Parathyroid adenoma (tissue), 2 donors: ENCODE measurements at regions not wholly inside any gene's neighbourhood (a gene's known extent, or its start where the extent isn't known, plus 50 kb on each side); places are given as distances from the start of the nearest gene placed in this dataset.
"Not testable (repeated sequence)": the region's sequence is repeated elsewhere in the genome, so short reads cannot be mapped to it uniquely, and the experiment has no call there.

ENCODE experiments used
- H2AFZ ChIP-seq: fragments of 300-600 bp; sonication (generic); one replicate; pipeline ENCODE4 v1.7.0; 2017; ENCODE audit warnings: antibody characterized with exemption, mild to moderate bottlenecking
- H3K27ac ChIP-seq: fragments of 300-600 bp; sonication (generic); one replicate; pipeline ENCODE4 v1.7.0; 2017
- H3K27me3 ChIP-seq: fragments of 300-600 bp; sonication (generic); one replicate; pipeline ENCODE4 v1.7.0; 2017; ENCODE audit warnings: low read length; ENCODE audit not compliant: control insufficient read depth, insufficient read depth
- H3K36me3 ChIP-seq: fragments of 300-600 bp; sonication (generic); one replicate; pipeline ENCODE4 v1.7.0; 2017; ENCODE audit warnings: low read length; ENCODE audit not compliant: control insufficient read depth, insufficient read depth
- H3K4me1 ChIP-seq: fragments of 300-600 bp; sonication (generic); one replicate; pipeline ENCODE4 v1.7.0; 2017; ENCODE audit warnings: control low read depth
- H3K4me2 ChIP-seq: fragments of 300-600 bp; sonication (generic); one replicate; pipeline ENCODE4 v1.7.0; 2017; ENCODE audit warnings: low read length
- H3K4me3 ChIP-seq: fragments of 300-600 bp; sonication (generic); one replicate; pipeline ENCODE4 v1.7.0; 2017; ENCODE audit warnings: low read depth, low read length
- H3K79me2 ChIP-seq: fragments of 300-600 bp; sonication (generic); one replicate; pipeline ENCODE4 v1.7.0; 2017; ENCODE audit warnings: control low read depth
- H3K9ac ChIP-seq: fragments of 300-600 bp; sonication (generic); one replicate; pipeline ENCODE4 v1.7.0; 2017; ENCODE audit warnings: mild to moderate bottlenecking
- H3K9me3 ChIP-seq: fragments of 300-600 bp; sonication (generic); one replicate; pipeline ENCODE4 v1.7.0; 2017; ENCODE audit warnings: low read length; ENCODE audit not compliant: control insufficient read depth
- TF ChIP-seq, protein P1 (sequence below): fragments of 300-600 bp; sonication (generic); IDR thresholded peaks from one replicate; pipeline ENCODE4 v1.7.0; 2017; ENCODE audit warnings: antibody characterized with exemption, mild to moderate bottlenecking
- donor health status: primary hyperparathyroidism.

DNA sequence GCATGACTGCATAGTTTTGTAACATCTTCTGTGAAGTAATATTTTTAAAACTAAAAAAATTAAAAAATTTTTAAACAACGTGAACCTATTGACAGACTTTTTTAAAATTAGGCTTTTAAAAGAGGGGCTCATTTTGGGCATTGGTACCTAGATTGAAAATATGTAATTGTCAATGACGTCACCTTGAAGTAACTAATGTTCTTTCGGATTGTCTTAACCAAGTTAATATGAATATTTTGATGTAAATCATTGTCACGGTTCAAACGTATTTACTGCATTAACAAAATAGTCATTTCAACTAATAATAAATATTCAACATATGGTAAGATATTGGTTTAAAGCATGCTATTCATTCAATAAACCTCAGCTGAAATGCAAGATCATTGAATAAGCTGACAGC is 719.8 kb downstream of the ANKRD7 start:
- no peaks in the 10 kb centered on the region for H3K9me3 ChIP-seq
- TF ChIP-seq, protein P1, sequence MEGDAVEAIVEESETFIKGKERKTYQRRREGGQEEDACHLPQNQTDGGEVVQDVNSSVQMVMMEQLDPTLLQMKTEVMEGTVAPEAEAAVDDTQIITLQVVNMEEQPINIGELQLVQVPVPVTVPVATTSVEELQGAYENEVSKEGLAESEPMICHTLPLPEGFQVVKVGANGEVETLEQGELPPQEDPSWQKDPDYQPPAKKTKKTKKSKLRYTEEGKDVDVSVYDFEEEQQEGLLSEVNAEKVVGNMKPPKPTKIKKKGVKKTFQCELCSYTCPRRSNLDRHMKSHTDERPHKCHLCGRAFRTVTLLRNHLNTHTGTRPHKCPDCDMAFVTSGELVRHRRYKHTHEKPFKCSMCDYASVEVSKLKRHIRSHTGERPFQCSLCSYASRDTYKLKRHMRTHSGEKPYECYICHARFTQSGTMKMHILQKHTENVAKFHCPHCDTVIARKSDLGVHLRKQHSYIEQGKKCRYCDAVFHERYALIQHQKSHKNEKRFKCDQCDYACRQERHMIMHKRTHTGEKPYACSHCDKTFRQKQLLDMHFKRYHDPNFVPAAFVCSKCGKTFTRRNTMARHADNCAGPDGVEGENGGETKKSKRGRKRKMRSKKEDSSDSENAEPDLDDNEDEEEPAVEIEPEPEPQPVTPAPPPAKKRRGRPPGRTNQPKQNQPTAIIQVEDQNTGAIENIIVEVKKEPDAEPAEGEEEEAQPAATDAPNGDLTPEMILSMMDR, result no peak
- H3K4me3 ChIP-seq, result no peak overlapping the region
- H3K79me2 ChIP-seq, result no peaks in the 10 kb centered on the region
- H3K4me1 ChIP-seq, result no peaks in the 10 kb centered on the region
- H3K36me3 ChIP-seq, result no peaks in the 10 kb centered on the region
- H3K27me3 ChIP-seq, result no peaks in the 10 kb centered on the region
- H3K9ac ChIP-seq, result no peak overlapping the region
- no peak overlapping the region for H3K4me2 ChIP-seq
- H2AFZ ChIP-seq, result no peak overlapping the region
- no peak overlapping the region for H3K27ac ChIP-seq

GRCh38 chr7:118945911-118946682 is 721.6 kb downstream of the ANKRD7 start:
- Histone ChIP-seq H3K9me3 (no peaks in the 10 kb centered on the region), H3K36me3 (no peaks in the 10 kb centered on the region)
- TF ChIP-seq, protein P1, result no peak

GRCh38 chr7:118948508-118948907 is 724.0 kb downstream of the ANKRD7 start:
- Histone ChIP-seq H3K9ac (no peak overlapping the region), H3K27me3 (no peaks in the 10 kb centered on the region), H3K4me3 (no peak overlapping the region), H3K79me2 (no peaks in the 10 kb centered on the region), H3K27ac (no peak overlapping the region), H3K36me3 (no peaks in the 10 kb centered on the region), H3K9me3 (no peaks in the 10 kb centered on the region), H3K4me1 (no peaks in the 10 kb centered on the region), H3K4me2 (no peak overlapping the region), H2AFZ (no peak overlapping the region)
- TF ChIP-seq, protein P1, result no peak

More at GRCh38 chr7:118945911-118946682, 721.6 kb downstream of the ANKRD7 start:
- H2AFZ ChIP-seq, result no peak overlapping the region
- H3K4me3 ChIP-seq, result no peak overlapping the region
- H3K4me2 ChIP-seq, result no peak overlapping the region
- no peaks in the 10 kb centered on the region for H3K4me1 ChIP-seq
- no peak overlapping the region for H3K9ac ChIP-seq
- H3K27me3 ChIP-seq, result no peaks in the 10 kb centered on the region
- H3K79me2 ChIP-seq, result no peaks in the 10 kb centered on the region
- H3K27ac ChIP-seq, result no peak overlapping the region

DNA sequence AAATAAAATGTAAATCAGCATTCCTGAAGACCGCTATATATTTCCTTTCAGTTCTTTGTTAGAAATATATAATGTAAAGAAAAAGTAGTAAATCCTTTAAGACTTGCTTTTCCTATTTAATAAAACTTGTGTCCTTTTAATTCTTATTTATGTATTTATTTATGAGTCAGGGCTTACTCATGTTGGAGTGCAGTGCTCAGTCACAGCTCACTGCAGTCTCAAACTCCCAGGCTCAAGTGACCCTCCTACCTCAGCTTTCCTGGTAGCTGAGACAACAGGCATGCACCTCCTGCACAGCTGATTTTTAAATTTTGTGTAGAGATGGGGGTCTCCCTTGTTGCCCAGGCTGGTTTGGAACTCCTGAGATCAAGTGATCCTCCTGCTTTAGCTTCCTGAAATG is 724.5 kb downstream of the ANKRD7 start:
- Histone ChIP-seq H3K27ac (no peak overlapping the region), H3K4me2 (no peak overlapping the region), H3K79me2 (no peaks in the 10 kb centered on the region), H3K36me3 (no peaks in the 10 kb centered on the region), H3K4me1 (no peaks in the 10 kb centered on the region), H3K9ac (no peak overlapping the region), H2AFZ (no peak overlapping the region), H3K27me3 (no peaks in the 10 kb centered on the region), H3K9me3 (no peaks in the 10 kb centered on the region), H3K4me3 (no peak overlapping the region)
- TF ChIP-seq, protein P1, result no peak

DNA sequence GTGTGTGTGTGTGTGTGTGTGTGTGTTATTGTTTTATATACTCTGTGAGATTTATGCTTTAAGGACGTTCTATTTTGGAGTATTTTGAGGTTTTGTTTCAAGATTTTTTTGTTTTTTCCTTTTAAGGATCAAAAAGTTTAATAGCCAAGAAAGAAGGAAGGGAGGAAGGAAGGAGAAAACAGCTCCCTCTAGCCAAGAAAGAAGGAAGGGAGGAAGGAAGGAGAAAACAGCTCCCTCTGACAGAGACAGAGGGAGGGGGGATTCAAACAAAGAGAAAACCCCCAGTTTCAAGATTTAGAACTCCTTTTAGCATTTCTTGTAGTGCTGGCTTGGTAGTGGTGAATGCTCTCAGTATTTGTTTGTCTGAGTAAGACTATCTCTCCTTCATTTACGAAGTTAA is 731.8 kb downstream of the ANKRD7 start:
- not testable (repeated sequence) for H2AFZ ChIP-seq, H3K27ac ChIP-seq, H3K79me2 ChIP-seq, H3K9me3 ChIP-seq, H3K9ac ChIP-seq, H3K27me3 ChIP-seq, H3K4me2 ChIP-seq, H3K4me3 ChIP-seq, H3K4me1 ChIP-seq, H3K36me3 ChIP-seq
